KMS-11 (cell line): ENCODE measurements at regions not wholly inside any gene's neighbourhood (a gene's known extent, or its start where the extent isn't known, plus 50 kb on each side); places are given as distances from the start of the nearest gene placed in this dataset.

Experiments used
- H2AFZ ChIP-seq: fragments of 200-600 bp; sonication (generic); 2 replicates; pipeline ENCODE4 v1.6.1; 2016; ENCODE audit warnings: antibody characterized with exemption, mixed run types, low read depth
- H3K27ac ChIP-seq: fragments of 200-600 bp; sonication (generic); 2 replicates; pipeline ENCODE4 v1.6.1; 2016; ENCODE audit warnings: mild to moderate bottlenecking, mixed run types
- H3K27me3 ChIP-seq: fragments of 200-600 bp; sonication (generic); 2 replicates; pipeline ENCODE4 v1.6.1; 2017; ENCODE audit warnings: mild to moderate bottlenecking, low read depth, mixed run types, moderate library complexity; ENCODE audit not compliant: insufficient read depth
- H3K36me3 ChIP-seq: fragments of 200-600 bp; sonication (generic); 2 replicates; pipeline ENCODE4 v1.6.1; 2017; ENCODE audit warnings: mild to moderate bottlenecking, mixed run types; ENCODE audit not compliant: insufficient read depth
- H3K4me1 ChIP-seq: fragments of 200-600 bp; sonication (generic); 2 replicates; pipeline ENCODE4 v1.6.1; 2016; ENCODE audit warnings: mild to moderate bottlenecking, low read depth, mixed run types; ENCODE audit not compliant: poor library complexity, severe bottlenecking
- H3K4me2 ChIP-seq: fragments of 200-600 bp; sonication (generic); 2 replicates; pipeline ENCODE4 v1.7.0; 2016; ENCODE audit warnings: mild to moderate bottlenecking, mixed run types
- H3K4me3 ChIP-seq: fragments of 200-600 bp; sonication (generic); IDR thresholded peaks from 2 replicates; pipeline ENCODE4 v1.6.1; 2017; ENCODE audit warnings: low read depth, low read length, mixed read lengths; ENCODE audit not compliant: insufficient read depth
- H3K79me2 ChIP-seq: fragments of 200-600 bp; sonication (generic); 2 replicates; pipeline ENCODE4 v1.6.1; 2016; ENCODE audit warnings: low read depth, mixed run types; ENCODE audit not compliant: insufficient read depth
- H3K9ac ChIP-seq: fragments of 200-600 bp; sonication (generic); 2 replicates; pipeline ENCODE4 v1.6.1; 2016; ENCODE audit warnings: mild to moderate bottlenecking, mixed run types
- H4K20me1 ChIP-seq: fragments of 200-600 bp; sonication (generic); 2 replicates; pipeline ENCODE4 v1.6.1; 2016; ENCODE audit warnings: mild to moderate bottlenecking, mixed run types; ENCODE audit not compliant: insufficient read depth
- CTCF ChIP-seq: fragments of 200-600 bp; sonication (generic); conservative IDR thresholded peaks from 2 replicates; pipeline ENCODE4 v1.6.1; 2017; ENCODE audit warnings: low read depth, mild to moderate bottlenecking, antibody characterized with exemption, low read length, moderate library complexity, mixed read lengths

DNA sequence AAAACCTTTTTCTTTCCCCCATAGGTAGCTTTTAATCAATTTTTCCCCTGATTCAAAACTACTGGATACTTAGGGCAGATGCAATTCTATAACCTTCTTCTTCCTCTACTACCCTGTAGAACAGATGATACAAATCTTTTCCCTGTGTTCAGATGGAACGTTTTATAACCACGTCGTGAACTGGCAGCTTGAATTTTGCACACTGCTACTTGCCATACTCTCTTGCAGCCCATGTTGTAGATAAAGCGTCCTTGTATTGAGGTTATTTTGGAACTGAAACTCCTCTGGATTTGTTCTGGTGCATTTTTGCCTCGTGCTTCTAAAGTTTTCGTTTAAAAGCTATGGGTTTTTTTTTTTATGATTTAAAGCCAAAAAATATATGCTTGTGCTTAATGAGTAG lies 440.2 kb downstream of the RFPL4B start:
- no peak overlapping the region for H2AFZ ChIP-seq
- no peak overlapping the region for H3K4me2 ChIP-seq
- TF ChIP-seq CTCF, result no peak
- no peak overlapping the region for H3K9ac ChIP-seq
- H3K4me3 ChIP-seq, result no peak overlapping the region
- H3K27ac ChIP-seq, result no peak overlapping the region
- no peaks in the 10 kb centered on the region for H3K27me3 ChIP-seq
- no peaks in the 10 kb centered on the region for H4K20me1 ChIP-seq
- no peaks in the 10 kb centered on the region for H3K4me1 ChIP-seq
- H3K36me3 ChIP-seq, result no peaks in the 10 kb centered on the region
- H3K79me2 ChIP-seq, result no peaks in the 10 kb centered on the region

DNA sequence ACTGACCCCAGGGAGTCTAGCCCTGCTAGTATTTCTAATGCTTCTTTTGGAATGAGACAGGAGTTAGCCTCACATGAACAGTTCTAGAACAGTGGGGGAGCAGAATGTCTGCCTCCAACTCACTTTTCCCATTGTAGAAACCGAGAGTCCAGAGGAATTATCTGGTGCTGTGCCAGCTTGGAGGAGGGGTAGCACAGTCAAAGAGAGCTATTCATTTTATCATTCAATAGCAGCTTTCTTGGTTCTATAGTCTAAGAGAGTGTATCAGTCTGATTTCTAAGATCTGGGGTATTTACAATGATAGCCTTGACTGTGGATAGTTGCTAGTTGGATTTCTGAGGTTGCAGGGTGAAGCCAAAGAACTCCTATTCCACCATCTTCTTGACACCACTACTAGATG lies 448.2 kb downstream of the RFPL4B start:
- H4K20me1 ChIP-seq, result no peaks in the 10 kb centered on the region
- H3K9ac ChIP-seq, result no peak overlapping the region
- no peak for TF ChIP-seq CTCF
- no peaks in the 10 kb centered on the region for H3K27me3 ChIP-seq
- no peak overlapping the region for H3K27ac ChIP-seq
- H2AFZ ChIP-seq, result no peak overlapping the region
- H3K4me2 ChIP-seq, result no peak overlapping the region
- H3K36me3 ChIP-seq, result no peaks in the 10 kb centered on the region
- H3K4me1 ChIP-seq, result no peaks in the 10 kb centered on the region
- no peak overlapping the region for H3K4me3 ChIP-seq
- no peaks in the 10 kb centered on the region for H3K79me2 ChIP-seq

- no peak overlapping the region for H3K27ac ChIP-seq
- no peak overlapping the region for H3K4me2 ChIP-seq
- H3K27me3 ChIP-seq, result no peaks in the 10 kb centered on the region
- H4K20me1 ChIP-seq, result no peaks in the 10 kb centered on the region
- H3K36me3 ChIP-seq, result no peaks in the 10 kb centered on the region
- H3K79me2 ChIP-seq, result no peaks in the 10 kb centered on the region
- H3K4me3 ChIP-seq, result no peak overlapping the region
- TF ChIP-seq CTCF, result no peak
- no peak overlapping the region for H2AFZ ChIP-seq
- H3K4me1 ChIP-seq, result no peaks in the 10 kb centered on the region
- no peak overlapping the region for H3K9ac ChIP-seq
These were observed 449.6 kb downstream of the RFPL4B start for GRCh38 chr6:112796712-112797111.

GRCh38 chr6:112799889-112800288 lies 452.8 kb downstream of the RFPL4B start:
- no peaks in the 10 kb centered on the region for H4K20me1 ChIP-seq
- H3K79me2 ChIP-seq, result no peaks in the 10 kb centered on the region
- no peaks in the 10 kb centered on the region for H3K36me3 ChIP-seq
- no peak overlapping the region for H3K4me2 ChIP-seq
- no peak overlapping the region for H3K27ac ChIP-seq
- no peaks in the 10 kb centered on the region for H3K27me3 ChIP-seq
- no peak overlapping the region for H3K9ac ChIP-seq
- no peak overlapping the region for H2AFZ ChIP-seq
- no peak for TF ChIP-seq CTCF
- H3K4me1 ChIP-seq, result no peaks in the 10 kb centered on the region
- no peak overlapping the region for H3K4me3 ChIP-seq

DNA sequence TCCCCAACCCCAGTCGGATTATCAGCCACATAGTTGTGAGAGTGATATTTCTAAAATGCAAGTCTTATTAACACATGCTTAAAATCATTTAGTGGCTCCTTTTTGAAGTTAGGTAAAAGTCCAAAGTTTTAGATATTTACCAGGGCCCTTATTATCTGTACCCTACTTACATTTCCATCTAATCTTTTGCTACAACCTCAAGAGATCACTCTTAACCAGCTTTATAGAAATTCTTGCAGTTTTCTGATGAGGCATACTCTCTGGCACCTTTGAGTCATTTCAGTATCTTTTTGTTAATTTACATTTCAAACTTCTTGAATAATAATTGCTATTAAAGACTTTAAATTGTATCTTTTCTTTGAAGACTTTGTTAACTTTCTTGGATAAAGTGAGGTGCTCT lies 453.3 kb downstream of the RFPL4B start:
- Histone ChIP-seq H3K4me3 (no peak overlapping the region), H3K79me2 (no peaks in the 10 kb centered on the region), H3K9ac (no peak overlapping the region), H3K27me3 (no peaks in the 10 kb centered on the region), H3K4me2 (no peak overlapping the region), H3K27ac (no peak overlapping the region), H2AFZ (no peak overlapping the region), H4K20me1 (no peaks in the 10 kb centered on the region), H3K36me3 (no peaks in the 10 kb centered on the region), H3K4me1 (no peaks in the 10 kb centered on the region)
- TF ChIP-seq CTCF, result no peak
